ENCODE measurements at regions not wholly inside any gene's neighbourhood (a gene's known extent, or its start where the extent isn't known, plus 50 kb on each side); places are given as distances from the start of the nearest gene placed in this dataset.

GRCh38 chr7:130943336-130943901 lies 209.4 kb upstream of the KLF14 start:
- no peaks in the 10 kb centered on the region for H3K9me3 ChIP-seq
- intact Hi-C loops (cut with DNase I), result no loop called here
- H3K36me3 ChIP-seq, result peaks cover 0 to 20% (median 8%) of the 10 kb centered on the region in 4 donors
- WGBS, result 12% methylated on average over 9 of the region's 9 CpGs
- H3K27ac ChIP-seq (replicated peaks in 1 of 4), result peak overlapping the region; percentile 62 to 75 (median 64)
- no peak for DNase-seq (ENCODE audit: extremely low spot score)
- peaks cover 34 to 86% (median 78%) of the 10 kb centered on the region in 4 donors for H3K4me1 ChIP-seq
- H3K4me3 ChIP-seq, result peak overlapping the region; percentile 25 to 46 (median 39)
- TF ChIP-seq POLR2AphosphoS5 (IDR thresholded peaks at IDR 0.05), result peak in 1 of 2 donors; percentile 43
- TF ChIP-seq CTCF (IDR thresholded peaks at IDR 0.05), result no peak
- TF ChIP-seq EP300 (IDR thresholded peaks at IDR 0.05), result no peak
- no peak for TF ChIP-seq POLR2A (IDR thresholded peaks at IDR 0.05; ENCODE audit: low read depth)
- no peaks in the 10 kb centered on the region for H3K27me3 ChIP-seq

GRCh38 chr7:130943981-130944380 lies 210.0 kb upstream of the KLF14 start:
- peak overlapping the region; percentile 25 to 46 (median 39) for H3K4me3 ChIP-seq
- no peaks in the 10 kb centered on the region for H3K9me3 ChIP-seq
- DNase-seq (ENCODE audit: extremely low spot score), result no peak
- 48% methylated on average over 3 of the region's 3 CpGs for WGBS
- intact Hi-C loops (cut with DNase I), result no loop called here
- H3K27me3 ChIP-seq, result no peaks in the 10 kb centered on the region
- TF ChIP-seq EP300 (IDR thresholded peaks at IDR 0.05) (no peak), POLR2AphosphoS5 (IDR thresholded peaks at IDR 0.05) (no peak), POLR2A (IDR thresholded peaks at IDR 0.05; ENCODE audit: low read depth) (no peak), CTCF (IDR thresholded peaks at IDR 0.05) (no peak)
- H3K4me1 ChIP-seq, result peaks cover 35 to 86% (median 76%) of the 10 kb centered on the region in 4 donors
- peaks cover 0 to 20% (median 8%) of the 10 kb centered on the region in 4 donors for H3K36me3 ChIP-seq
- peak overlapping the region; percentile 62 to 75 (median 64) for H3K27ac ChIP-seq (replicated peaks in 1 of 4)

- Histone ChIP-seq H3K27me3 (no peaks in the 10 kb centered on the region), H3K9me3 (no peaks in the 10 kb centered on the region), H3K4me3 (no peak overlapping the region), H3K4me1 (peaks cover 43 to 86% (median 76%) of the 10 kb centered on the region in 4 donors), H3K27ac (replicated peaks in 1 of 4) (peak overlapping the region in 3 of 4 donors; percentile 33 to 65 (median 64)), H3K36me3 (peaks cover 0 to 24% (median 8%) of the 10 kb centered on the region in 4 donors)
- no peak for DNase-seq (ENCODE audit: extremely low spot score)
- WGBS, result 76% methylated on average over 1 of the region's 1 CpG
- TF ChIP-seq POLR2AphosphoS5 (IDR thresholded peaks at IDR 0.05) (no peak), POLR2A (IDR thresholded peaks at IDR 0.05; ENCODE audit: low read depth) (no peak), CTCF (IDR thresholded peaks at IDR 0.05) (no peak), EP300 (IDR thresholded peaks at IDR 0.05) (no peak)
- intact Hi-C loops (cut with DNase I), result no loop called here
These were observed 211.0 kb upstream of the KLF14 start for GRCh38 chr7:130944997-130945396.

DNA sequence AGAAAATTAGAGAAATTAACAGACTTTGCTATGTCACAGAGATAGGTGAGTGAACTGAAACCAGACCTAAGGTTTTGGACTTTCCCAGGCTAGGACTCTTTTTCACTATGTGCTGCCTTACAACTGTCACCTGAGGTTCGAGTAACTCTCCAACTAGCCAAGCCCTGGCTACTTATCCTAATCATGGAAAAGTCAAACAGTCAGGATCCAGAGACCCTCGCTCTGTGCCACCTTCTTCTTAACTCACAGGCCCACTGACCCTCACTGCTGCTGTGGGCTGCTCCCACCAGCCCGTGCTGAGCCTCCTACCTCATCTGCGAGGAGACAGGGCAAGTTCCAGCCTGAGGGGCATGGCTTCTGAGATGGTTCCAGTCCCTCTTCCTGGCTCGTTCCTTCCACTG lies 211.4 kb upstream of the KLF14 start:
- no peak for DNase-seq (ENCODE audit: extremely low spot score)
- peaks cover 46 to 86% (median 77%) of the 10 kb centered on the region in 4 donors for H3K4me1 ChIP-seq
- no peaks in the 10 kb centered on the region for H3K9me3 ChIP-seq
- 85% methylated on average over 5 of the region's 5 CpGs for WGBS
- intact Hi-C loops (cut with DNase I), result no loop called here
- no peaks in the 10 kb centered on the region for H3K27me3 ChIP-seq
- peak overlapping the region in 3 of 4 donors; percentile 0 to 36 (median 33) for H3K27ac ChIP-seq (replicated peaks in 1 of 4)
- peaks cover 0 to 26% (median 8%) of the 10 kb centered on the region in 4 donors for H3K36me3 ChIP-seq
- no peak overlapping the region for H3K4me3 ChIP-seq
- TF ChIP-seq EP300 (IDR thresholded peaks at IDR 0.05) (no peak), POLR2A (IDR thresholded peaks at IDR 0.05; ENCODE audit: low read depth) (no peak), POLR2AphosphoS5 (IDR thresholded peaks at IDR 0.05) (no peak), CTCF (IDR thresholded peaks at IDR 0.05) (no peak)

All from esophagus muscularis mucosa (tissue), 4 donors.